Fibroblast of skin of left quadriceps (primary cell): ENCODE measurements at regions not wholly inside any gene's neighbourhood (a gene's known extent, or its start where the extent isn't known, plus 50 kb on each side); places are given as distances from the start of the nearest gene placed in this dataset.
"Not testable (repeated sequence)": the region's sequence is repeated elsewhere in the genome, so short reads cannot be mapped to it uniquely, and the experiment has no call there.

ENCODE experiments used
- DNase-seq, 2 experiments: peaks; one replicate each; pipeline ENCODE4 v3.0.0-alpha.2; 2013; ENCODE audit warnings: low read depth in 2 of 2

GRCh38 chr5:118604106-118604505 is 384.2 kb downstream of the DTWD2 start:
- peak; percentile 71 to 74 for DNase-seq

- no peak for DNase-seq
Observed at GRCh38 chr5:118603278-118603677, 385.1 kb downstream of the DTWD2 start.

- DNase-seq: no peak
Observed at GRCh38 chr5:118598311-118598710, 390.0 kb downstream of the DTWD2 start.

DNA sequence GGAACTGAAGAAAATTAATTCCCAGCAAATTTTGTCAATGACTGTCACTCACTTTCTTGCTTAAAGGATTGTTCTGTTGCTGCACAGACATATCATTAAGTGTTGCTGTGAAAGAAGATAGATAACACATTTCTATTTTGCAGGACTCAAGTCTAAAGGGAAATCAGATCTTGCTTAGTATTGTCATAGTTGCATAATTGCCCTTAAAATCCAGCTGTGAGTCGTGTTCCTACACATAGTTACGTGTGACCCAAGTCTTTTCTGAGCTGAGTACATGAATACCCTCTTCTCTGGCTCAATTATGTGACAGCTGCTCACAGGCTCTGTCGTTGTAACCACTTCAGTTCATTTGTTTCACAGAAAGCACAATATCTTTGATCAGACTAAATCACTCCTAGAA is 390.8 kb downstream of the DTWD2 start:
- DNase-seq: no peak

- no peak for DNase-seq
Observed at GRCh38 chr5:118596255-118596654, 392.1 kb downstream of the DTWD2 start.

- no peak for DNase-seq
Observed at GRCh38 chr5:118593003-118593328, 395.4 kb downstream of the DTWD2 start.

DNA sequence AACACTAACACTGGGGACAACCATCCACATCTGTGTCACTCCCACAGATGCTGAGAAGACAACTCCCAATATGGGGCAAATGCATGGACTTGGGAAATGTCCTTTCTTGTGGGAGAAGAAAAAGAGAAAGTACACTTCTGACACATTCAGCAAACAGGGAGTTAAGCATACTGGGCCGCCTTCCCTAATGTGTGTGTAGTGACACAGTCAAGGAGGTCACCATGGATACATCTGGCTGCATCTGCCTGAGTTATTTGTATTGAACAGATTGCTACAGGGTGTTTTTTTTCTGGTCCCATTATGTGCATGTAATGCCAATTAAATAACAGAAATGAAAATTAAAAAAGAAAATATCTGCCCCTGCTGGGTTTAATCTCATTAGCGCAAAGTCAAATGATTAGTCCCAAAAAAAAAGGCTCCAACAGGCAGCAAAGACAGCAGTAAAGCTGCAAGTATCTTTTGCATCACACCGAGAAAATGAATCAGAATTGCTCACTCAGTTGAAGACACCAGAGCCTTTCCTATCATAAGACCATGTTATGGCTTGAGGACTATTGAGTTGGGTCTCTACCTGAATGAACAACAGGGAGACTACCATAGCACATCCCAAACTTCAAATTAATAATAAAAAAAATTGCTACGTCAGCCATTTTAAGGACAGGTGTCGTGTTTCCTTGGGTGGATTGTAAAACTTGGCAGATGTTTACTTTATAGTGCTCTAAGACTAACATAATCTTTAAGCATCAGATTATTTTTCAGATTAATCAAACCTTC is 395.9 kb downstream of the DTWD2 start:
- no peak for DNase-seq

DNA sequence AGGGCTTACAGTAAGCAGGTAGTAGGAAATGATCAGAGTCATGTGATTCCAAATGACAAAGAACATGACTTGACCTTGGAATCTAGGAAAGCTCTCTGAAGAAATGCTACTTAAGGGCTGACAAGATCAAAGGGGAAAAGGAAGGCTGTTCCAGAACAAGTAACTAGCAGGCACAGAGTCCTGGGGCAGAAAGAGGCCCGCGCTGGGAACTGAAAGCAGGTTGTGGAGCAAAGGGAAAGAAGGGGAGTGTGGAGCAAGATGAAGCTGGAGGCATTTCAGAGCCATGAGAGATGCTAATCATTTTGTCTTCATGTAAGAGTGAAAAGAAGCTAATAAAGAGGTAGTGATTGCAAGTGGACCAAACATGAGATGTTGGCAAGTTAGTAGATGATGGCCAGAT is 397.5 kb downstream of the DTWD2 start:
- DNase-seq: no peak

DNA sequence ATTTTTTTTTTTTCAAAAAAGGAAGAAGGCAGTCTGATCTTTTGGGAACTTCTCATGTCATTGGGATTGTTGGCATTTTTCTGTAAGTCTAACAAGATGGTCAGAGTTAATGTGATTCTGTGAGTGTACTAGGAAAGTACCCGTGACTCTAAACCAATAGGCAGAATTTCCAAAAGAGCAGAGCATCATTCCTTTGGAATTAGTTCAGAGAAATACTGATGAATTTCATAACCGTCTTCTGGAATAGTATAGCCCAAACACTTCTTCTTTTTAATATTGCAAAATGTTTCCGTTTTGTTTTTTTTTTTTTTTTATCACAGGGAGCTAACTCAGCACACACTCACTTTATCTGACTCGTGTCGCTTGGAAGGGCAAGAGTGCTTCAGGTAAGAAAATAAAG is 407.4 kb downstream of the DTWD2 start:
- peak; percentile 63 to 69 for DNase-seq

GRCh38 chr5:118578093-118578492 is 410.3 kb downstream of the DTWD2 start:
- no peak for DNase-seq

DNA sequence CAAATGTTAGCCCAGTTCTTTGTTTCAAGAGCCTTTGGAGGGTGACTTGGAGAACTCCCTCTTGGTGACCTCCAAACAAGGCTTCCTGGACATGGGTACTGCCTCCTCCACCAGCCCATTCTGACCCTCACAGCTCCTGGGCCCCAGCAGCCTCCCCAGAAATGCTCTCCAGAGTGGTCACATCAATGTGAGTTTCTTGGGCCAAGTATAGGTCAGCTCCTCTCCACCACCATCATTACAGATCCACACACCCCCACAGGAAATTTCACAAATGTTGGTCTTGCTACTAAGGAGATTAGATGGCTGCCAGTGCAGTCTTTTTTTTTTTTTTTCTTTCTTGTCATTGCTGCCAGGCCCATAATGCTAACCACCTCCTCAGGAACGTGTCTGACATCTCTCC is 410.7 kb downstream of the DTWD2 start:
- DNase-seq: no peak

DNA sequence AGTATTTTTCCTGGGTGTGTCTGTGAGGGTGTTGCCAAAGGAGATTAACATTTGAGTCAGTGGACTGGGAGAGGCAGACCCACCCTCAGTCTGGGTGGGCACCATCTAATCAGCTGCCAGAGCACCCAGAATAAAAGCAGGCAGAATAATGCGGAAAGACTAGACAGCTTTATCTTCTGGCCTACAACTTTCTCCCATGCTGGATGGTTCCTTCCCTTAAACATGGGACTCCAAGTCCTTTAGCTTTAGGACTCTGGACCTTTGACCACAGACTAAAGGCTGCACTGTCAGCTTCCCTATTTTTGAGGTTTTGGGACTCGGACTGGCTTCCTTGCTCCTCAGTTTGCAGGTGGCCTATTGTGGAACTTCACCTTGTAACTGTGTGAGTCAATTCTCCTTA is 418.1 kb downstream of the DTWD2 start:
- not testable (repeated sequence) for DNase-seq

GRCh38 chr5:118569596-118569995 is 418.8 kb downstream of the DTWD2 start:
- not testable (repeated sequence) for DNase-seq

DNA sequence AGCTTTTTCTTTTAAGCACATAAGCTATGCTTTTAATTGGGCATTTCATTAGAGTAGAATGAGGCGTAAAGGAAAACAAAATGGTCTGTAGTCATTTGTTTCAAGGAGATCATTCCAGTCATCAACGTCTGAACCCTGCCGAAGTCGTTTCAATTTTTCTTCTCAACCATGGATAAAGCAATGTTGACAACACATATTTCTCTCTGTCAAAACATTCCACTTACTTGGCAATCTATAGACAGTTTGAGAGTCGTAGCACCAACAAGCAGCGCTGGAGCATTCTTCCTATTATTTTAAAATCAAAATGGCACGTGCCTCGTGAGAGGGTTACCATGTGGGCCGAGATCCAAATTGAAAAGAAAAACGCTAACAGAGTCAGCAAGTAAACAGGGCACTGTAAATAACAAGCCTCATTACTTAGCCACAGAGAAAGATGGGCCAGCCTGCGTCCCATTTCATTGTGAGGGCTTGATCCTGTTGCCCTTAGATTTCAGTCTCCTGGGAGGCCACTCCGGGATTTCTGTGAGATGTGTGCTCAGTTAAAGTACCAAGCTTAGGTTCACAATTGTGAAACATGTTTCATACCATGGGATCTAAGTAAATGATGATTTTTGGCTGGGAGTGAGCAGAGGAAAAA is 422.9 kb downstream of the DTWD2 start:
- no peak for DNase-seq

DNA sequence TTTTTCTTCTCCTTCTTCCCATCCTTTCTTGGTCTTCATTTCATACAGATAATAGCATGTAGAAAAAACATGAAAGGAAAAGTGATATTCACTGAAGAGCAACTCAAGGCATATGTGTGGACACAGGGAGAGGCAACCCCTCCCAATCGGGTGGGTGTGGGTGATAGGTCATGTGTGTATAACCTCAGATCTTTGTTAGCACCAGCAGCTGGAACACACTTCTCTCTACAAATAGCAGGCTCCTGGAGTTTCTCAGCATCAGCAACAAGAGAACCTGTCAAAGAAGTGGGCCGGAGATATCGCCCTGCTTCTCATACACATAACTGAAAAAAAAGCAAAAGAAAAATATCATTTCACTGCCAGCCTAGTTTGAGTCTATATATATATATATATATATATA is 426.4 kb downstream of the DTWD2 start:
- no peak for DNase-seq

DNA sequence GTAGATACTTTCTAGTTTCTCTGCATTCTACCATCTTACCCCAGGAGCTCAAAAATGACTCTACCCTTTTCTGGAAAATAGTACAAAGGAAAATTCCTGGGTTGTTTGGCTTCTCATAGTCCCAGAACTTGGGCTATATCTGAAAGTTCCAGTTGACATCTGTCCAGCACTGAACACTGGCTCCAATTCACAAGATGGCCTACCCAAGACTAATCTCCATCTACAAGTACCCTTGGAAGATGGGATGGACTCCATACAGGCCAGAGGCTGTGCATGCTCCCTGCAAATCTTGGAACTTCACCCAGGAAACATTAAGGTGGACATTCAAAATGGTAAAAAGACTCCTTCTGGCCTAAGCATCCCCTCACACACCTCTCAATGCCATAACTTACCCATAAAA is 427.1 kb downstream of the DTWD2 start:
- no peak for DNase-seq

DNA sequence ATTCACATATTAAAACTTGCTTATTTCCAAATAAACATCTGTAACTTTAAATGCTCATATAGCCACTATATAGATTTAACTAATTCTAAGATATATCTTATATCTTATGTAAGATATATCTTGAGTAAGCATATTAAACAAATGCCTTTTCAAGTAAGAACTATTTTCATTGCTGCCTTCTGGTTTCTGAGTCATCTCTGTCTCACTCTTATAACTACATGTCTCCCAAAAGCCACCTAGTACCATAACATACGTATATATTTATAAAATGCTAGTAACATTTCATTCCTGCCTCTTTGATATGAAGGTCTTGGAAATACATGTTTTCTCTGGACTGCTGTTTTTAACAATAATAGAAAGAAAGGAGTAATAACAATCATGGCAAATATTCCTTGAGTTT is 429.5 kb downstream of the DTWD2 start:
- DNase-seq: no peak

- peak; percentile 95 for DNase-seq
Observed at GRCh38 chr5:118557251-118557661, 431.1 kb downstream of the DTWD2 start.

DNA sequence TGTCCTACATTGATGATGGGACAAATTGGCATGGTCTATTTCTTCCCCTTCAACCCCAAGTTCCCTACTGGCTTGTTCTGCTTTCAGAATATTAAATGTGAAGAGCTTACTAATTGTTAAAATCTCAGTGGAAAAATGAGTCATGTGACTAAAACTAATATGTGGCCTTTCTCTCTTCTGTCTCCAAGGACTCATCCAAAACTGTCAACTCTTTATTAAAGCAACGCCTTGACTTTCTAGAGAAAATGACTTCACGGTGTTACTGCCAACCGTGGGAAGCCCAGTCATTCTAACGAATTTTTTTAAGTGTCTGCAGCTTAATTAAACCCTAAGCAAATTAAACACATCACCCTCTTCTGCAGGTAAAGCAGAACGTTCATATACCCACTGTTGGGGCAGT is 431.6 kb downstream of the DTWD2 start:
- no peak for DNase-seq

GRCh38 chr5:118555727-118556126 is 432.6 kb downstream of the DTWD2 start:
- DNase-seq: no peak

GRCh38 chr5:118554981-118555380 is 433.4 kb downstream of the DTWD2 start:
- DNase-seq: no peak

DNA sequence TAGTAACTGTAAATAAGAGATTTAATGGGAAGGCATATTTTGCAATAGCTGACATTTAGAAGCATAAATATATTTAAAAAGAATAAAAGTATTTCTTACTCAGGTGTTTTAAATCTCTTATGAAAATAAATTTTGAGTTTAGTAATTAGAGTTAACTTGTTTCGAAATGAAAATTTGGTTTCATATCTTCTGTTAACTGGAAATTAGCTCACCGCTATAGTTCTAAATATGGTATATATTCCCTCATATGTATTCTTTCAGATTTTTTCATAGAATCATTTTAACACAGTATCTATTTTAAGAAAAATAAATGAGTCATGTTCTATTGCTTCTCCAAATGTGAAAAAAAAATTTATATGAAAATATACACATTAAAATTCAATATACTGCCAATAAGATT is 434.1 kb downstream of the DTWD2 start:
- no peak for DNase-seq

DNA sequence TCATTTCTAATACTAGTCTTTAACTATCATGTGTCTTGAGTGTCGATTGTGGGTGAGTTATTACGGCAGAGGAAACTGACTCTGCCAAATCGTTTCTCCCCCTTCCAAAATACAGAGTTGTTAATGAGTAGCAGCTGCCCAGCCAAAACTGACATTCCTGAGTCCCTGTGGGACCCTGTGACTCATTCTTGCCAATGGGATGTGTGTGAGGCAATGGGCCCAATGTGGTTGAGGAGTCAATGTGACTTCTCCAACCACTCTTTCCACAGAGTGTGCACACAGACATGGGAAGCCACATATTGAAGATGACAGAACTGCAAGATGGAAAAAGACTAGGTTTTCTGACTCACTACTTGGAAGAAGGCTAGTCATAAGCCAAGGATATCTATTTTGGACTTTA is 434.7 kb downstream of the DTWD2 start:
- DNase-seq: peak; percentile 99
